SK-N-SH (cell line): ENCODE measurements at regions not wholly inside any gene's neighbourhood (a gene's known extent, or its start where the extent isn't known, plus 50 kb on each side); places are given as distances from the start of the nearest gene placed in this dataset.
A peak's percentile ranks its signal among the peaks of the same experiment; 100 is the strongest.
"Not testable (repeated sequence)": the region's sequence is repeated elsewhere in the genome, so short reads cannot be mapped to it uniquely, and the experiment has no call there.

Source experiments
- CTCF ChIA-PET: fragments of 300-600, 350-600 bp; formaldehyde crosslinking; extraction: SDS; loops from one replicate; lab custom pipeline; 2021; lab: Yijun Ruan, JAX
- POLR2A ChIA-PET: fragments of 350-600 bp; sonication (Branson Sonifier 250); formaldehyde crosslinking; extraction: SDS; loops from one replicate; lab custom pipeline; 2020; ENCODE audit warnings: antibody characterized with exemption, inconsistent platforms; lab: Yijun Ruan, JAX
- DNase-seq: peaks from one replicate; pipeline ENCODE4 v3.0.0; 2012
- H2AFZ ChIP-seq: fragments of 200-600 bp; sonication (generic); 2 replicates; pipeline ENCODE4 v1.8.1; 2016; ENCODE audit warnings: antibody characterized with exemption, mild to moderate bottlenecking, low read depth
- H3F3A ChIP-seq: fragments of 200-600 bp; sonication (generic); replicated peaks from 2 replicates; pipeline ENCODE3; 2016; ENCODE audit warnings: antibody characterized with exemption, mild to moderate bottlenecking; ENCODE audit not compliant: insufficient read depth
- H3K27ac ChIP-seq, 2 experiments: fragments of 200-500 bp in 1 of 2; fragments of 200-600 bp in 1 of 2; sonication (Bioruptor generic) in 1 of 2; sonication (generic), shearing (Covaris generic) in 1 of 2; 2 replicates each; pipeline versions ENCODE4 v1.5.1 to v1.6.1; 2014 to 2016; ENCODE audit warnings: low read depth in 2 of 2, inconsistent platforms in 1 of 2, low read length in 1 of 2, mild to moderate bottlenecking in 1 of 2, mixed read lengths in 1 of 2
- H3K27me3 ChIP-seq: fragments of 200-600 bp; sonication (generic), shearing (Covaris generic); 2 replicates; pipeline ENCODE4 v1.6.1; 2016; ENCODE audit warnings: mixed run types; ENCODE audit not compliant: insufficient read depth
- H3K36me3 ChIP-seq, 2 experiments: fragments of 200-500 bp in 1 of 2; fragments of 200-600 bp in 1 of 2; sonication (Bioruptor generic) in 1 of 2; sonication (generic) in 1 of 2; replicated peaks in 1 of 2; 2 replicates each; pipeline versions ENCODE3 to v1.5.1; 2014 to 2016; ENCODE audit warnings: low read length in 1 of 2, mild to moderate bottlenecking in 1 of 2; ENCODE audit not compliant: insufficient read depth in 2 of 2, control insufficient read depth in 1 of 2
- H3K4me1 ChIP-seq, 2 experiments: fragments of 200-500 bp in 1 of 2; fragments of 200-600 bp in 1 of 2; sonication (Bioruptor generic) in 1 of 2; sonication (generic), shearing (Covaris generic) in 1 of 2; 2 replicates each; pipeline versions ENCODE4 v1.5.1 to v1.6.1; 2014 to 2016; ENCODE audit warnings: low read depth in 1 of 2, low read length in 1 of 2, mixed run types in 1 of 2; ENCODE audit not compliant: insufficient read depth in 2 of 2, control insufficient read depth in 1 of 2
- H3K4me2 ChIP-seq: fragments of 200-600 bp; sonication (generic), shearing (Covaris generic); 2 replicates; pipeline ENCODE4 v1.6.1; 2017; ENCODE audit warnings: mixed run types
- H3K4me3 ChIP-seq, 2 experiments: fragments of 200-500 bp in 1 of 2; fragments of 200-600 bp in 1 of 2; sonication (Bioruptor generic) in 1 of 2; sonication (generic), shearing (Covaris generic) in 1 of 2; 2 replicates each; pipeline versions ENCODE4 v1.5.1 to v1.8.1; 2014 to 2016; ENCODE audit warnings: low read depth in 2 of 2, inconsistent platforms in 1 of 2, low read length in 1 of 2, mild to moderate bottlenecking in 1 of 2, mixed read lengths in 1 of 2, moderate library complexity in 1 of 2
- H3K79me2 ChIP-seq: fragments of 200-600 bp; sonication (generic); 2 replicates; pipeline ENCODE4 v1.8.1; 2017; ENCODE audit warnings: mild to moderate bottlenecking; ENCODE audit not compliant: insufficient read depth
- H3K9ac ChIP-seq: fragments of 200-600 bp; sonication (generic); 2 replicates; pipeline ENCODE4 v1.6.1; 2017; ENCODE audit warnings: mixed run types
- H3K9me2 ChIP-seq: fragments of 200-600 bp; sonication (generic); 2 replicates; pipeline ENCODE4 v1.6.1; 2017; ENCODE audit warnings: mixed run types
- H3K9me3 ChIP-seq: fragments of 200-600 bp; sonication (generic); 2 replicates; pipeline ENCODE4 v1.6.1; 2017; ENCODE audit warnings: mixed run types, mild to moderate bottlenecking, moderate library complexity
- H4K20me1 ChIP-seq: fragments of 200-600 bp; sonication (generic); 2 replicates; pipeline ENCODE4 v1.6.1; 2017; ENCODE audit warnings: mild to moderate bottlenecking, mixed run types; ENCODE audit not compliant: insufficient read depth
- CHD2 ChIP-seq: fragments of 150-350 bp; IDR thresholded peaks from 2 replicates; pipeline ENCODE4 v1.6.1; 2018; ENCODE audit warnings: low read length; ENCODE audit not compliant: partially characterized antibody
- EZH2phosphoT487 ChIP-seq: fragments of 200-600 bp; sonication (generic); IDR thresholded peaks from 2 replicates; pipeline ENCODE4 v1.6.1; 2017; ENCODE audit warnings: low read depth, mixed run types, mild to moderate bottlenecking, antibody characterized with exemption, moderate library complexity, borderline replicate concordance
- FOXJ3 ChIP-seq: sonication (generic); formaldehyde crosslinking; IDR thresholded peaks from 2 replicates; pipeline ENCODE4 v1.5.1; 2020; ENCODE audit warnings: mild to moderate bottlenecking, missing genetic modification reagents
- JUND ChIP-seq: IDR thresholded peaks from 2 replicates; pipeline ENCODE4 v1.4.0; 2012
- MXI1 ChIP-seq: IDR thresholded peaks from 2 replicates; pipeline ENCODE4 v1.6.1; 2012; ENCODE audit warnings: mild to moderate bottlenecking, low read depth, low read length, improper control_type of control experiment
- POLR2AphosphoS5 ChIP-seq: IDR thresholded peaks from 2 replicates; pipeline ENCODE4 v1.6.1; 2012; ENCODE audit warnings: low read depth, low read length
- RCOR1 ChIP-seq: fragments of 150-350 bp; IDR thresholded peaks from 2 replicates; pipeline ENCODE4 v1.6.1; 2017; ENCODE audit warnings: antibody characterized with exemption, low read length
- RFX5 ChIP-seq: IDR thresholded peaks from 2 replicates; pipeline ENCODE4 v1.6.1; 2012; ENCODE audit warnings: mild to moderate bottlenecking, improper control_type of control experiment, low read length
- SMC3 ChIP-seq: IDR thresholded peaks from 2 replicates; pipeline ENCODE4 v1.6.1; 2012; ENCODE audit warnings: low read depth, low read length, improper control_type of control experiment
- TEAD4 ChIP-seq: IDR thresholded peaks from 2 replicates; pipeline ENCODE4 v1.4.0; 2012; ENCODE audit warnings: mild to moderate bottlenecking, borderline replicate concordance; ENCODE audit not compliant: insufficient read depth
- YY1 ChIP-seq: IDR thresholded peaks from 2 replicates; pipeline ENCODE4 v1.4.0; 2012; ENCODE audit warnings: low read depth, mild to moderate bottlenecking
- WGBS: methylation state at CpG from one replicate; pipeline ENCODE4 v1.1.6; 2017; ENCODE audit warnings: low lambda C conversion rate; 5-methylcytosine and 5-hydroxymethylcytosine counted together
- TF ChIP-seq, protein P1 (sequence below): IDR thresholded peaks from 2 replicates; pipeline ENCODE4 v1.4.0; 2012; ENCODE audit warnings: low read depth
- TF ChIP-seq, protein P2 (sequence below): fragments of 200-600 bp; sonication (generic); IDR thresholded peaks from 2 replicates; pipeline ENCODE4 v1.6.1; 2017; ENCODE audit warnings: antibody characterized with exemption, mild to moderate bottlenecking, moderate library complexity
- TF ChIP-seq, protein P3 (sequence below): IDR thresholded peaks from 2 replicates; pipeline ENCODE4 v1.4.0; 2012; ENCODE audit warnings: low read depth, borderline replicate concordance
- TF ChIP-seq, protein P4 (sequence below): fragments of 150-350 bp; IDR thresholded peaks from 2 replicates; pipeline ENCODE4 v1.6.1; 2017; ENCODE audit warnings: antibody characterized with exemption, low read length, low read depth, borderline replicate concordance
- TF ChIP-seq, protein P5 (sequence below): fragments of 150-350 bp; IDR thresholded peaks from 2 replicates; pipeline ENCODE4 v1.6.1; 2016; ENCODE audit warnings: mild to moderate bottlenecking, low read depth, low read length

DNA sequence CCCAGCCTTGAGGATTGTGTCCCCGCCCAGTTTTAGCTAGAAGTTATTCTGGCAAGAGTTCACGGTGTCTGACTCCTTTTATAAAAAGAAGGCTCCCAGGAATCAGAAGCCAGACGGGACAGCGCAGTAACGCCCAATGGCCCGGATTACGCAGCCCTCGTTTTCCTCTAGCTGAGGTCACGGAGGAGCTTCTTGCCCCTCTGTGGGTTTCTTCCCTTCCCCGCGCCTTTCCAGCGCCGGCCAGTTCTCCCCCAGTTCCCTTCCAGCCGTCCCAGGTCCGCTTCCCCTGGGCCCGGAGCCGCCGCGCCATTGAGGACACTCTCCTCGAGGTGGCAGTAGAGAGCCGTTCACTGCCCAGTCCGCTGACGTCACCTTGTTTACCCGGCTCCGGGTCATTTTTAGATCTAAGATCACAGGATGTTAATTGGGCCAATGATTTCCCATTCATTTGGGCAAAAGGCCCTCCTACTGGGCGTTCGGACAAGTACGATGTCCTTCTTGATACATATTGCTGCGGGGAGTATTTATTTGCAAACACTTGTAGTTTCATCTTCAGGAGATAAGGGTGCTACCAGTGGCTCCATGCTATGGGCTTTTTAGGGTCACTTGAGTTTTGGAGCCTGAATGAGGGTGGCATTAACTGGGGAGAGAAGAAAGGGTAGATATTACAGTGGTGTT is 81.5 kb upstream of the PPM1B start (continued):
- TF ChIP-seq, protein P1, sequence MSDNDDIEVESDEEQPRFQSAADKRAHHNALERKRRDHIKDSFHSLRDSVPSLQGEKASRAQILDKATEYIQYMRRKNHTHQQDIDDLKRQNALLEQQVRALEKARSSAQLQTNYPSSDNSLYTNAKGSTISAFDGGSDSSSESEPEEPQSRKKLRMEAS = no peak
- TF ChIP-seq RCOR1 = peak; percentile 42; the same call in 1 of the 2 replicates
- TF ChIP-seq YY1 = peak; percentile 62; the same call in 1 of the 2 replicates
- 0 out of 2 replicates have a peak, but pooled peaks have one; percentile 32 for TF ChIP-seq MXI1
- no peak for TF ChIP-seq TEAD4
- TF ChIP-seq EZH2phosphoT487 = no peak
- TF ChIP-seq, protein P2, sequence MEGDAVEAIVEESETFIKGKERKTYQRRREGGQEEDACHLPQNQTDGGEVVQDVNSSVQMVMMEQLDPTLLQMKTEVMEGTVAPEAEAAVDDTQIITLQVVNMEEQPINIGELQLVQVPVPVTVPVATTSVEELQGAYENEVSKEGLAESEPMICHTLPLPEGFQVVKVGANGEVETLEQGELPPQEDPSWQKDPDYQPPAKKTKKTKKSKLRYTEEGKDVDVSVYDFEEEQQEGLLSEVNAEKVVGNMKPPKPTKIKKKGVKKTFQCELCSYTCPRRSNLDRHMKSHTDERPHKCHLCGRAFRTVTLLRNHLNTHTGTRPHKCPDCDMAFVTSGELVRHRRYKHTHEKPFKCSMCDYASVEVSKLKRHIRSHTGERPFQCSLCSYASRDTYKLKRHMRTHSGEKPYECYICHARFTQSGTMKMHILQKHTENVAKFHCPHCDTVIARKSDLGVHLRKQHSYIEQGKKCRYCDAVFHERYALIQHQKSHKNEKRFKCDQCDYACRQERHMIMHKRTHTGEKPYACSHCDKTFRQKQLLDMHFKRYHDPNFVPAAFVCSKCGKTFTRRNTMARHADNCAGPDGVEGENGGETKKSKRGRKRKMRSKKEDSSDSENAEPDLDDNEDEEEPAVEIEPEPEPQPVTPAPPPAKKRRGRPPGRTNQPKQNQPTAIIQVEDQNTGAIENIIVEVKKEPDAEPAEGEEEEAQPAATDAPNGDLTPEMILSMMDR = peak; percentile 99
- peak; percentile 91 for TF ChIP-seq SMC3
- peak; percentile 95 for TF ChIP-seq FOXJ3 (CRISPR knock-in tag)

DNA sequence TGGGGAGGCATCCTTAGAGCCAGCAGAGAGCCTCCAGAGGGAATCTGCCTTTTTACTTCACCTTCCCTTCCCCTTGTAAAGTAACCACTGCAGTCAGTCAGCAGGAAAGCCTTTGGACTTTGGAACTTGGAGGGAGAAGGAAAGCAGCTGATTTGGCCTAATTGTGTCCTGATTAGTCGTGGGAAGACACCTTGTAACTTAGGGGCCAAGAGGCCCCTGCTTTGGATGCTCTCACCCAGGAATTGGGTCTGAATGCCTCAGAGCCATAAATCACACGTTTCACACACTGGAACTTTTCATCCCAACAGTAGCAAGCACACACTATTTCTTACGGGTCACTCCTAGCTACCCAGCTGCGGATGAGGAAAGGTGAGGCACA is 81.0 kb upstream of the PPM1B start:
- DNase-seq = no peak
- Histone ChIP-seq H3K27me3 (no peaks in the 10 kb centered on the region), H3K79me2 (no peaks in the 10 kb centered on the region), H3K9ac (peak overlapping the region; percentile 7; the same call in 1 of the 2 replicates), H2AFZ (peak overlapping the region; percentile 90), H3K4me1 (peaks cover 0 to 13% of the 10 kb centered on the region in 2 experiments; a peak in 1 of 4 replicates), H3K4me2 (peak overlapping the region; percentile 65), H3K9me3 (no peaks in the 10 kb centered on the region), H3F3A (no peaks in the 10 kb centered on the region), H3K9me2 (no peaks in the 10 kb centered on the region), H3K27ac (no peak overlapping the region; a peak in 1 of 4 replicates), H3K36me3 (no peaks in the 10 kb centered on the region), H4K20me1 (no peaks in the 10 kb centered on the region), H3K4me3 (peak overlapping the region; percentile 42 to 62; a peak in 3 of 4 replicates)
- CTCF ChIA-PET = interaction anchor here (0.7 to 4.2 kb wide), 32 partner anchors 9 to 872 kb away, joined by 3 to 30 read pairs (median 4); no protein-coding TSS in a partner anchor
- 71% methylated on average over 4 of the region's 4 CpGs for WGBS
- TF ChIP-seq POLR2AphosphoS5 (no peak), JUND (no peak), CHD2 (no peak), MXI1 (no peak), TEAD4 (no peak), FOXJ3 (CRISPR knock-in tag) (no peak), RFX5 (no peak), YY1 (no peak), RCOR1 (no peak)
- TF ChIP-seq, protein P3, sequence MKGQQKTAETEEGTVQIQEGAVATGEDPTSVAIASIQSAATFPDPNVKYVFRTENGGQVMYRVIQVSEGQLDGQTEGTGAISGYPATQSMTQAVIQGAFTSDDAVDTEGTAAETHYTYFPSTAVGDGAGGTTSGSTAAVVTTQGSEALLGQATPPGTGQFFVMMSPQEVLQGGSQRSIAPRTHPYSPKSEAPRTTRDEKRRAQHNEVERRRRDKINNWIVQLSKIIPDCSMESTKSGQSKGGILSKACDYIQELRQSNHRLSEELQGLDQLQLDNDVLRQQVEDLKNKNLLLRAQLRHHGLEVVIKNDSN = no peak
- TF ChIP-seq, protein P4, sequence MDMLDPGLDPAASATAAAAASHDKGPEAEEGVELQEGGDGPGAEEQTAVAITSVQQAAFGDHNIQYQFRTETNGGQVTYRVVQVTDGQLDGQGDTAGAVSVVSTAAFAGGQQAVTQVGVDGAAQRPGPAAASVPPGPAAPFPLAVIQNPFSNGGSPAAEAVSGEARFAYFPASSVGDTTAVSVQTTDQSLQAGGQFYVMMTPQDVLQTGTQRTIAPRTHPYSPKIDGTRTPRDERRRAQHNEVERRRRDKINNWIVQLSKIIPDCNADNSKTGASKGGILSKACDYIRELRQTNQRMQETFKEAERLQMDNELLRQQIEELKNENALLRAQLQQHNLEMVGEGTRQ = no peak
- TF ChIP-seq, protein P5, sequence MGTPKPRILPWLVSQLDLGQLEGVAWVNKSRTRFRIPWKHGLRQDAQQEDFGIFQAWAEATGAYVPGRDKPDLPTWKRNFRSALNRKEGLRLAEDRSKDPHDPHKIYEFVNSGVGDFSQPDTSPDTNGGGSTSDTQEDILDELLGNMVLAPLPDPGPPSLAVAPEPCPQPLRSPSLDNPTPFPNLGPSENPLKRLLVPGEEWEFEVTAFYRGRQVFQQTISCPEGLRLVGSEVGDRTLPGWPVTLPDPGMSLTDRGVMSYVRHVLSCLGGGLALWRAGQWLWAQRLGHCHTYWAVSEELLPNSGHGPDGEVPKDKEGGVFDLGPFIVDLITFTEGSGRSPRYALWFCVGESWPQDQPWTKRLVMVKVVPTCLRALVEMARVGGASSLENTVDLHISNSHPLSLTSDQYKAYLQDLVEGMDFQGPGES = no peak
- POLR2A ChIA-PET = no interaction called here

DNA sequence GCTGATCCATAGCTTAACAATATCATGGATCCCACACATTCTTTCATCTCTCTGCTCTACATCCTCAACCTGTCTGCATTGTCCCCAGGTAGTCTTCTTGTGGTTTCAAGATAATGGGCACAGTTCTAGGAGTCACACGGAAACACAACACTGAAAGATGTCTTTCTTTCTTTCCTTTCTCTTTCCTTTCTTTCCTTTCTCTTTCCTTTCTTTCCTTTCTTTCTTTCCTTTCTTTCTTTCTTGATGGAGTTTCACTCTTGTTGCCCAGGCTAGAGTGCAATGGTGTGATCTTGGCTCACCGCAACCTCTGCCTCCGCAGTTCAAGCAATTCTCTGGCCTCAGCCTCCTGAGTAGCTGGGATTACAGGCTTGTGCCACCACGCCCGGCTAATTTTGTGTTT is 76.2 kb upstream of the PPM1B start:
- H3K36me3 ChIP-seq, H3K4me3 ChIP-seq, H3K9me3 ChIP-seq, POLR2A ChIA-PET, H3K4me2 ChIP-seq, H3K9me2 ChIP-seq, H3K27ac ChIP-seq, H3K9ac ChIP-seq, H3K79me2 ChIP-seq, DNase-seq, H2AFZ ChIP-seq, H3F3A ChIP-seq, H3K27me3 ChIP-seq, H4K20me1 ChIP-seq: not testable (repeated sequence)
- CTCF ChIA-PET = interaction anchor here (0.6 to 3.3 kb wide), 7 partner anchors 15 to 246 kb away, joined by 3 to 10 read pairs (median 4); no protein-coding TSS in a partner anchor
- 82% methylated on average over 5 of the region's 5 CpGs for WGBS
- peaks cover 0 to 11% of the 10 kb centered on the region in 2 experiments; a peak in 1 of 4 replicates for H3K4me1 ChIP-seq
